ENCODE measurements at regions not wholly inside any gene's neighbourhood (a gene's known extent, or its start where the extent isn't known, plus 50 kb on each side); places are given as distances from the start of the nearest gene placed in this dataset.

- TF ChIP-seq CTCF (IDR thresholded peaks at IDR 0.05; ENCODE audit: control insufficient read depth, insufficient read depth, low read depth, low read length, missing control alignments): no peak
- no peak overlapping the region for H3K4me3 ChIP-seq (ENCODE audit: control insufficient read depth, low read depth, low read length)
These were observed 161.7 kb upstream of the CRBN start for GRCh38 chr3:3340965-3341895.

DNA sequence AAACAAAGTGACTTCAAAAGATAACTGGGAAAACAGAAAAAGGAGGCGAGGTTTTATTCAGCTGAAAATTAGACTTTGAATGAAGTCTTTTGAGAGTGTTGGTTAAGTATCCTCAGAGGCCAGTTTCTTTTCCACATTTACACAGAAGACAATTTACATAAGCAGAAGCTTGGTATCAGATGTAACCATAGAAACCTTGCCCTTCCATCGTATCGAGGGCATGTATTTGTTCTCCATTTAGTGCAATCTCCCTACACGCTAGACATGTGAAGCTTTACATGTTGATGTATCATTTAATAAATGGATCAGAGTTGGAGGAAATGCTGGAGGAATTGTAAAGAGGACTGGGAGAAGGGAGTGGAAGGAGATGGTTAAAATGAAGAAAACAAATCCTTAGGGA is 161.0 kb upstream of the CRBN start:
- no peak for DNase-seq (ENCODE audit: low read depth)
- H3K4me3 ChIP-seq (ENCODE audit: control insufficient read depth, low read depth, low read length): no peak overlapping the region
- no peak for TF ChIP-seq CTCF (IDR thresholded peaks at IDR 0.05; ENCODE audit: control insufficient read depth, insufficient read depth, low read depth, low read length, missing control alignments)

More at GRCh38 chr3:3340965-3341895, 161.7 kb upstream of the CRBN start:
- no peak for DNase-seq (ENCODE audit: low read depth)

DNA sequence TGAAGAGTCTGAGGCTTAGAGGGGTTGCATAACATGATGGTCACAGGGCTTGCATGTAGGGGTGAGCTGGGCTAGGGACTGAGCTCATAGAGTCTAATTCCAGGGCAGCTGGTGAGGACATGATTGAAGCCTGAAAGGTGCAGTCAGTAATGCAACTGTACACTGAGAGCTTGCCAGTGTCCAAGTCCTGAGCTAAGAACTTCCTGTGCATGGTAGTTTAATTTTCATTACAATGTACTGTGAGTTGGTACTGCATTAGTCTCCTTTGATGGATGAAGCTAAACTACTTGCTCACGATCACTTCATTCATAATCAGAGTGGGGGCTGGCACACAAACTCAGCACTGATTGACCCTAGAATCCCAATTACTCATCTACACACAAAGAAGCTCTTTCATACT is 156.4 kb upstream of the CRBN start:
- H3K4me3 ChIP-seq (ENCODE audit: control insufficient read depth, low read depth, low read length): no peak overlapping the region
- no peak for TF ChIP-seq CTCF (IDR thresholded peaks at IDR 0.05; ENCODE audit: control insufficient read depth, insufficient read depth, low read depth, low read length, missing control alignments)
- DNase-seq (ENCODE audit: low read depth): no peak

DNA sequence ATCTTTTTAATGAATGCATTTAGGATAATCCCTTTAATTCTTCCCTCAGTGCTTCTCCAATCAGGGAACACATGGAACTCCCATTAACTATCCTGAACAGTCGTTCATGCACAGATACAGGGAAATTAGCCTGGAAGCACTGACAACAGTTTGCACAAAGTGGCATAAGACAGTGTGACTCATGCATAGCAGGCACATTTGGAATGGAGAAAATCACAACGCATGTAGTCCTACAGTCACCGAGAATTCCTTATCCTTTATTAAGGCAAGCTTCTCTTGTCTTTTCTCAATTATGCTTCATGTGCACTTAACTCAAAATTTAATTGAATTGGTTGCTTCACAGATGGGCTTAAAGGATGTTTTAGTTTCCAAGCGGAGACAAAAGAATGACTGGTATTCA is 155.0 kb upstream of the CRBN start:
- no peak overlapping the region for H3K4me3 ChIP-seq (ENCODE audit: control insufficient read depth, low read depth, low read length)
- TF ChIP-seq CTCF (IDR thresholded peaks at IDR 0.05; ENCODE audit: control insufficient read depth, insufficient read depth, low read depth, low read length, missing control alignments): no peak
- no peak for DNase-seq (ENCODE audit: low read depth)

GRCh38 chr3:3333571-3333970 is 154.1 kb upstream of the CRBN start:
- no peak for DNase-seq (ENCODE audit: low read depth)
- TF ChIP-seq CTCF (IDR thresholded peaks at IDR 0.05; ENCODE audit: control insufficient read depth, insufficient read depth, low read depth, low read length, missing control alignments): no peak
- no peak overlapping the region for H3K4me3 ChIP-seq (ENCODE audit: control insufficient read depth, low read depth, low read length)

DNA sequence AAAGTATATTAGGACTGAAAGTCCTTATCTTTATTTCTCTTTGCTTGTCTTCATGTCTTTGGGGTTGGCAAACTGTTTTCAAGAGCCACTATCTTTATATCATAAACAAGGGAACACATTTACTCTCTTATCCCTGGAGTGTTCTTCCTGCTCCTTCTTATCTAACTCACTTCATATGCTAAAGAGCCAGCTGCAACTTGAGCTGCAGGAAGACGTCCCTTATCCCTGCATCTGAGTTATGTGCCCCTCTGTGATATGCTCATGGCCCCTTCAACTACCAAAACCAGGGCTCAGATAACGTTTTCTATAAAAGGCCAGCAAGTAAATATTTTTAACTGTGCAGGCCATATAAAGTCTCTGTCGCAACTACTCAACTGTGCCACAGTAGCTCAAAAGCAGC is 137.0 kb upstream of the CRBN start:
- H3K4me3 ChIP-seq (ENCODE audit: control insufficient read depth, low read depth, low read length): no peak overlapping the region
- TF ChIP-seq CTCF (IDR thresholded peaks at IDR 0.05; ENCODE audit: control insufficient read depth, insufficient read depth, low read depth, low read length, missing control alignments): no peak
- no peak for DNase-seq (ENCODE audit: low read depth)
